Astrocyte of the spinal cord (primary cell): ENCODE measurements at regions not wholly inside any gene's neighbourhood (a gene's known extent, or its start where the extent isn't known, plus 50 kb on each side); places are given as distances from the start of the nearest gene placed in this dataset.

Experiments used
- DNase-seq: peaks from one replicate; pipeline ENCODE4 v3.0.0; 2011; ENCODE audit warnings: low read depth, low spot score
- H3K4me3 ChIP-seq: 2 replicates; pipeline ENCODE4 v1.5.1; 2011; ENCODE audit warnings: low read depth, mild to moderate bottlenecking, low read length, moderate library complexity
- in situ Hi-C: cut with HindIII; loops from 2 replicates; pipeline ENCODE4 v1.10.0; 2017; ENCODE audit warnings: low sequenced_read_pairs
- TF ChIP-seq, protein P1 (sequence below): IDR thresholded peaks from 2 replicates; pipeline ENCODE4 v1.5.1; 2012; ENCODE audit warnings: low read depth, mild to moderate bottlenecking, low read length, inconsistent platforms

- H3K4me3 ChIP-seq, result no peak overlapping the region
- no peak for DNase-seq
- in situ Hi-C loops, result no loop called here
- TF ChIP-seq, protein P1, sequence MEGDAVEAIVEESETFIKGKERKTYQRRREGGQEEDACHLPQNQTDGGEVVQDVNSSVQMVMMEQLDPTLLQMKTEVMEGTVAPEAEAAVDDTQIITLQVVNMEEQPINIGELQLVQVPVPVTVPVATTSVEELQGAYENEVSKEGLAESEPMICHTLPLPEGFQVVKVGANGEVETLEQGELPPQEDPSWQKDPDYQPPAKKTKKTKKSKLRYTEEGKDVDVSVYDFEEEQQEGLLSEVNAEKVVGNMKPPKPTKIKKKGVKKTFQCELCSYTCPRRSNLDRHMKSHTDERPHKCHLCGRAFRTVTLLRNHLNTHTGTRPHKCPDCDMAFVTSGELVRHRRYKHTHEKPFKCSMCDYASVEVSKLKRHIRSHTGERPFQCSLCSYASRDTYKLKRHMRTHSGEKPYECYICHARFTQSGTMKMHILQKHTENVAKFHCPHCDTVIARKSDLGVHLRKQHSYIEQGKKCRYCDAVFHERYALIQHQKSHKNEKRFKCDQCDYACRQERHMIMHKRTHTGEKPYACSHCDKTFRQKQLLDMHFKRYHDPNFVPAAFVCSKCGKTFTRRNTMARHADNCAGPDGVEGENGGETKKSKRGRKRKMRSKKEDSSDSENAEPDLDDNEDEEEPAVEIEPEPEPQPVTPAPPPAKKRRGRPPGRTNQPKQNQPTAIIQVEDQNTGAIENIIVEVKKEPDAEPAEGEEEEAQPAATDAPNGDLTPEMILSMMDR, result no peak
Measured at GRCh38 chr10:60570896-60571295, 181.2 kb upstream of the ANK3 start.

- no peak overlapping the region for H3K4me3 ChIP-seq
- no peak for DNase-seq
- in situ Hi-C loops, result no loop called here
- TF ChIP-seq, protein P1, result no peak
Measured at GRCh38 chr10:60570272-60570865, 180.7 kb upstream of the ANK3 start.

- in situ Hi-C loops, result no loop called here
- TF ChIP-seq, protein P1, result no peak
- H3K4me3 ChIP-seq, result no peak overlapping the region
- DNase-seq, result no peak
Measured at GRCh38 chr10:60569681-60570080, 180.0 kb upstream of the ANK3 start.

DNA sequence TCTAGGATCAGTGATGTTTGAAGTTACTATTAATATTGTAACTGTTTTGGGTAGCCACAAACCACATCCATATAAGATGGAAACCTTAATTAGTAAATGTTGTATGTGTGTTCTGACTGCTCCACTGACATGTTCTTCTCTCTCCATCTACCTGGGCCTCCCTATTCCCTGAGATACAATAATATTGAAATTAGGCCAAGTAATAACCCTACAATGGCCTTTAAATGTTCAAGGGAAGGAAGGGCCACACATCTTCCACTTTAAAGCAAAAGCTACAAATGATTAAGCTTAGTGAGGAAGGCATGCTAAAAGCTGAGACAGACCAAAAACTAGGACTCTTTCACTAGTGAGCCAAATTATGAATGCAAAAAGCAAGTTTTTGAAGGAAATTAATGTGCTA is 176.4 kb upstream of the ANK3 start:
- DNase-seq, result no peak
- TF ChIP-seq, protein P1, result no peak
- no peak overlapping the region for H3K4me3 ChIP-seq
- in situ Hi-C loops, result no loop called here

- DNase-seq, result no peak
- in situ Hi-C loops, result no loop called here
- no peak overlapping the region for H3K4me3 ChIP-seq
- TF ChIP-seq, protein P1, result no peak
Measured at GRCh38 chr10:60565492-60565891, 175.8 kb upstream of the ANK3 start.

DNA sequence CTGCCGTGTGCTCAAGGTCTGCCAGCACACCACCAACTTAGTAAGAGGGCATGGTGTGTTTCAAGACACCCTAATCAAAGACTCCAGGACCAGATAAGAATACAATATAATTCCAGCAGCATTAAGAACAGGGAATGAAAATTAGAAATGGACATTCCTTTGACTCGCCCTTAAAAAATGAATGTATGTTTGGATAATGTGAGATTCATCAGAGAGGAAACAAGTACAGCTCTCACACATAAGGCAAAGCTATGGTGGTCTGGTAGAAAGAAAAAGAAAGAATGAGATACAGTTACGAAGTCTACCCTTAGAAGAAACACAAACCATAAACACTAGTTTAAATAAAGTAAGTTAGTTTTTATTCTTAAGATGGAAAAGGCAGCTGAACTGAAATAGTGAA is 174.8 kb upstream of the ANK3 start:
- no peak overlapping the region for H3K4me3 ChIP-seq
- TF ChIP-seq, protein P1, result no peak
- in situ Hi-C loops, result no loop called here
- peak; percentile 13 for DNase-seq

- no peak overlapping the region for H3K4me3 ChIP-seq
- in situ Hi-C loops, result no loop called here
- no peak for DNase-seq
- TF ChIP-seq, protein P1, result no peak
Measured at GRCh38 chr10:60560451-60560850, 170.8 kb upstream of the ANK3 start.
